Jurkat, Clone E6-1 (cell line): ENCODE measurements at regions not wholly inside any gene's neighbourhood (a gene's known extent, or its start where the extent isn't known, plus 50 kb on each side); places are given as distances from the start of the nearest gene placed in this dataset.
A peak's percentile ranks its signal among the peaks of the same experiment; 100 is the strongest.

ENCODE experiments used
- DNase-seq: peaks from one replicate; pipeline ENCODE4 v3.0.0-alpha.2; 2011; ENCODE audit warnings: low read depth, low spot score
- H3K4me3 ChIP-seq: 2 replicates; pipeline ENCODE4 v1.5.1; 2011; ENCODE audit warnings: mild to moderate bottlenecking, low read length, control low read depth, moderate library complexity

- no peak for DNase-seq
Measured at GRCh38 chr6:6851059-6851948, 256.5 kb upstream of the RREB1 start.

DNA sequence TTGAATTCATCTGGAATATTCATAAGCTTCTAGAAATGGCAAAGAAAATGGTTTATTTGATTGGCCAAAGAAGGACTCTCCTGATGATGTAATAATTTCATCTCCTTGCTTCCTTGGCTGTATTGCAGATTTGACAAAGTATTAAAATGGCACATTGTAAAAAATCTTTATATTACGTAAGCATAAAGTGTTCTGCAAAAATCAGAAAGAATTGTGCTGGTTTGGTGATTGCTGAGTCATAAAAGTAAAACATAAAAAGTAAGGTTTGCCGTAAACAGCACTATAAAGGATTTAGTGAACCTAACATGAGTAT lies 255.9 kb upstream of the RREB1 start:
- DNase-seq = no peak
- no peak overlapping the region for H3K4me3 ChIP-seq

More at GRCh38 chr6:6851059-6851948, 256.5 kb upstream of the RREB1 start:
- H3K4me3 ChIP-seq = no peak overlapping the region

DNA sequence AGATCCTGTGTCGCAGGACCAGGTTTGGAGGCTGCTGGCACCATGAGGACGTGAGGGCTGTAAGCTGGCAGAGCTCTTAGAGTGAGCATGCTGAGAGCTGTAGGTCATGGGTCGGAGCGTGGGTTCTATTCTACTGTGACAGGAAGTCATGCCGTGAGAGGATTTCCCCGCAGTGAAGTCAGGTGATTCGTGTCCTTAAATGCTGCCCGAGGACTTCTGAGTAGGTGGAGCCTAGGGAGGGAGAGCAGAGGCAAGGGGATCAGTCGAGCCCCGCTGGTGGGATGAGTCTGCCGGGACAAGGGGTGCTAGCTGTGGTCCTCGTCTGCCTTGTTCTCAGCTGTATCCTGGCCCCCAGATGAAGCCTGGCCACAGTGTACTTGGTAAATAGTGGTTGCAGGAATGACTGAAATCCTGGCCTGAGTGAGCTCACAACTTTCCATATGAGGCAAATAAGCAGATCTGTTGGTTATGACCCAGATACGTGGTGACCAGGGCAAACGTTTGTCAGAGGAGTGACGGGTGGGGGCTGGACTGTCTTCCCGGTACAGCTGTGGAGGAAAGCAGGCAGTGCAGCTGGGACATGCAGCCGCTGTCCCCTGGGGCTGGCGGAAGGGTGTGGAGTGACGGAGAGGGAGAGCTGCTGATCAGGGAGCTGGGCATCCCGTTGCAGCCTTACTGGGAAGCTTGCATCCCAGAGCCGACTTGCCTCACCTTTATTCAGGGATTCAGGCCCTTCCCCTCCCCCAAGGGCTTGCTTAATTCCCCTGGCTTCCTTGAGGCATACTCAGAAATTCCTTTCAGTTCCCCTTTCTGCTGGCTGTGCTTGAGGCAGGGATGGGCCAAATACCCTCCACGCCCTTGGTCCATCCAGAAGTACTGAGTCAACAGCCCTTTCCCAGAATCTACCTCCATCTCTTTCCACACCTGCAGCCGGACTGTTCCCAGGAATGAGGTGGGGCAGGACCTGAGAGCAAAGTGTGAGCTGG lies 250.9 kb upstream of the RREB1 start:
- peak overlapping the region; percentile 13; the same call in 1 of the 2 replicates for H3K4me3 ChIP-seq
- peak; percentile 15 for DNase-seq

DNA sequence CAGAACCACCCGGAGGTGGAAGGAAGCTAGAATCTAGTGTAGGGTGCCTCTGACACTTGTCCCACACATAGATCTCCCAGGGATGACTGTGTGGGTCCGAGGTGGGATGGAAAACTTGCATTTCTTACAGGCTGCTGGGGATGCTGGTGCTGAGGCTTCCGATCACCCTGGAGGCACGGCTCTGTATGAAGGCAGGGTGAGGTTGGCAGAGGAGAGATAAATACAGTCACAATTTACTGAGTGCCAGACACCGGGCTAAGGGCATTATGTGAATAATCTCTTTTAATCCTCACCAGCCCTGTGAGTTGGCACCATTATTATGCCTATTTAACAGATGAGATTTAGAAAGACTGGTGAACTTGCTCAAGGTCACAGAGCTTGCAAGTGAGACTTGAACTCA lies 250.2 kb upstream of the RREB1 start:
- DNase-seq = no peak
- no peak overlapping the region for H3K4me3 ChIP-seq

GRCh38 chr6:6858533-6858982 lies 249.2 kb upstream of the RREB1 start:
- DNase-seq = no peak
- H3K4me3 ChIP-seq = no peak overlapping the region

- DNase-seq = no peak
- no peak overlapping the region for H3K4me3 ChIP-seq
Measured at GRCh38 chr6:6859105-6859504, 248.7 kb upstream of the RREB1 start.

- H3K4me3 ChIP-seq = no peak overlapping the region
Measured at GRCh38 chr6:6859722-6860121, 248.0 kb upstream of the RREB1 start.

GRCh38 chr6:6860863-6861262 lies 246.9 kb upstream of the RREB1 start:
- no peak for DNase-seq
- H3K4me3 ChIP-seq = no peak overlapping the region

More at GRCh38 chr6:6859722-6860121, 248.0 kb upstream of the RREB1 start:
- DNase-seq = no peak

DNA sequence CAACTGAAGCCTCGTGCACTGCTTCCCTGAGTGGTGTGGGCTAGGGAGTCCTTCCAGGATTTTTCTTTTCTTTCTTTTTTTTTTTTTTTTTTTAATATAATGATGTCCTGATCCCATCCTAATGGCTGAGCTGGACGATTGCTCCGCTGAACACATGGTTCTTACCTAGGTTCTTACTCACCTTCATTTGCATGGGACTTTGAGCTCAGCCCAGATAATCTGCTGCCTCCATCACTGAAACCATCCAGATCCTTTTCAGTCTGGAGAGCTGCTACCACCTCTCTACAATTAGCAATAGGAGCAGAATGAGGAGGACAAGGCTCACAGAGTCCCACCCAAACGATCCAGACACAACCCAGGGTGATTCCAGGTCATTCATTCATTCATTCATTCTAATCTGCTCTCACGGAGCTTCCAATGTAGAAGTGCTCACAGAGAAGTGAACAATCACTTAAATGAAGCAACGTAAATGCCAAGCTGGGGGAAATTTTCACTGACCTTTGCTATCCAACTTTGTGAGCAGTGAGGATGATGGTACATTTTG lies 246.3 kb upstream of the RREB1 start:
- no peak overlapping the region for H3K4me3 ChIP-seq
- no peak for DNase-seq

- no peak for DNase-seq
Measured at GRCh38 chr6:6861995-6862394, 245.8 kb upstream of the RREB1 start.

DNA sequence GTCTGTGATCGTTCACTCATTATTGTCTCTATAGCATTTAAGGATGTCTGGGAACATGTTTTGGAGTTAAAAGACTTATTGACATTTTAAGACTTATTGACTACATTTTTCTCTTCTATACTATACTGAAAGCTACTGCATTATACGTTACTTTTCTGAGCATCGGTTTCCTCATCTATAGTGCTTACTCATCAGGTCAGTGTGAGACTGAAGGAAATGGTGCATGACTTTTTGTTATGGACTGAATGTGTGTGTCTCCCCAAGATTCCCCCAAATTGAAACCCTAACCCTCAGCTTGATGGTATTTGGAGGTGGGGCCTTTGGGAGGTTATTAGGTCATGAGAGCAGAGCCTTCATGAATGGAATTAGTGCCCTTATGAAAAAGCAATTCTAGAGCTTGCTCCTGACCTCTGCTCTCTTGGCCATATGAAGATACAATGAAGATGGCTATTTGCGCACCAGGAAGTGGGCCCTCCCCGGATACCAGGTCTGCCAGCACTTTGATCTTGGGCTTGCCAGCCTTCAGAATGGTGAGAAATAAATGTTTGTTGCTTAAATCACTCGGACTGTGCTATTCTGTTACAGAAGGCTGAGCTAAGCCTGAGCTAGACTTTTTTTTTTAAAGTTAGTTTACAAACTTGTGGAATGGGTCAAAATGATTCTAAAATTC lies 243.7 kb upstream of the RREB1 start:
- no peak overlapping the region for H3K4me3 ChIP-seq
- DNase-seq = no peak

More at GRCh38 chr6:6861995-6862394, 245.8 kb upstream of the RREB1 start:
- no peak overlapping the region for H3K4me3 ChIP-seq

DNA sequence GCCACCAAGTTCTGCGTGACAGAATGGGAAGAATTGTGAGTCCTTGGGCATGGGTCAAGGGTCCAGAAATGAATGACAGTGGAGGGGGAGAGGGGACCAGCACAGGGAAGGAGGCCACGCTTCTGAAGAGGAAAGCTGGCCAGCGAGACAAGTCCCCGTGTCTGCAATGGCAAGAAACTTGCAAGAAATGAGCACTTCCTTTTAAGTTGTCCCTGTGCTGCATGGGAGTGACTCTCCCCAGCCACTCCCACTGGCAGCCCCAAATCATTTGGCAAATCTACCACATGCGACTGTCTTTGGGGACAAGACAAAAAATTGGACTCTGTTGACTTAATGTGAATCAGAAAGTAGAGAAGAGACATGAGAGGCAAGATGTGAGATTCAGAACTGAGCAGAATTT lies 242.2 kb upstream of the RREB1 start:
- DNase-seq = no peak
- H3K4me3 ChIP-seq = no peak overlapping the region

- no peak overlapping the region for H3K4me3 ChIP-seq
- no peak for DNase-seq
Measured at GRCh38 chr6:6866656-6867403, 240.9 kb upstream of the RREB1 start.

GRCh38 chr6:6867404-6867799 lies 240.4 kb upstream of the RREB1 start:
- no peak for DNase-seq
- H3K4me3 ChIP-seq = no peak overlapping the region

GRCh38 chr6:6869094-6869493 lies 238.7 kb upstream of the RREB1 start:
- H3K4me3 ChIP-seq = no peak overlapping the region
- no peak for DNase-seq

GRCh38 chr6:6870921-6871320 lies 236.8 kb upstream of the RREB1 start:
- no peak overlapping the region for H3K4me3 ChIP-seq

GRCh38 chr6:6872459-6873344 lies 235.1 kb upstream of the RREB1 start:
- H3K4me3 ChIP-seq = no peak overlapping the region
- DNase-seq = no peak

More at GRCh38 chr6:6870921-6871320, 236.8 kb upstream of the RREB1 start:
- no peak for DNase-seq
